Chondrocyte (in vitro differentiated cells): ENCODE measurements at regions not wholly inside any gene's neighbourhood (a gene's known extent, or its start where the extent isn't known, plus 50 kb on each side); places are given as distances from the start of the nearest gene placed in this dataset.

Experiments used
- DNase-seq: peaks from one replicate; pipeline ENCODE4 v3.0.0; 2021; ENCODE audit warnings: mixed read lengths, low spot score
- H3K27ac Mint-ChIP-seq: one replicate; pipeline ENCODE4 v1.8.0; 2021; ENCODE audit warnings: mild to moderate bottlenecking, moderate library complexity, mixed read lengths; ENCODE audit not compliant: unreplicated experiment
- H3K27me3 Mint-ChIP-seq: 2 replicates; pipeline ENCODE4 v1.8.0; 2021; ENCODE audit warnings: low read depth, mixed read lengths
- H3K36me3 Mint-ChIP-seq: 2 replicates; pipeline ENCODE4 v1.8.0; 2021; ENCODE audit warnings: low read depth, mixed read lengths
- H3K4me1 Mint-ChIP-seq: 2 replicates; pipeline ENCODE4 v1.8.0; 2021; ENCODE audit warnings: low read depth, mild to moderate bottlenecking, mixed read lengths
- H3K4me3 Mint-ChIP-seq: one replicate; pipeline ENCODE4 v1.8.0; 2021; ENCODE audit warnings: mild to moderate bottlenecking, moderate library complexity, mixed read lengths; ENCODE audit not compliant: unreplicated experiment
- H3K9me3 Mint-ChIP-seq: 2 replicates; pipeline ENCODE4 v1.8.0; 2021; ENCODE audit warnings: low read depth, mixed read lengths
- TF ChIP-seq, protein P1 (sequence below): fragments of 200-600 bp; sonication (generic); IDR thresholded peaks from 2 replicates; pipeline ENCODE4 v1.5.0; 2021; ENCODE audit warnings: antibody characterized with exemption, mild to moderate bottlenecking, moderate library complexity

DNA sequence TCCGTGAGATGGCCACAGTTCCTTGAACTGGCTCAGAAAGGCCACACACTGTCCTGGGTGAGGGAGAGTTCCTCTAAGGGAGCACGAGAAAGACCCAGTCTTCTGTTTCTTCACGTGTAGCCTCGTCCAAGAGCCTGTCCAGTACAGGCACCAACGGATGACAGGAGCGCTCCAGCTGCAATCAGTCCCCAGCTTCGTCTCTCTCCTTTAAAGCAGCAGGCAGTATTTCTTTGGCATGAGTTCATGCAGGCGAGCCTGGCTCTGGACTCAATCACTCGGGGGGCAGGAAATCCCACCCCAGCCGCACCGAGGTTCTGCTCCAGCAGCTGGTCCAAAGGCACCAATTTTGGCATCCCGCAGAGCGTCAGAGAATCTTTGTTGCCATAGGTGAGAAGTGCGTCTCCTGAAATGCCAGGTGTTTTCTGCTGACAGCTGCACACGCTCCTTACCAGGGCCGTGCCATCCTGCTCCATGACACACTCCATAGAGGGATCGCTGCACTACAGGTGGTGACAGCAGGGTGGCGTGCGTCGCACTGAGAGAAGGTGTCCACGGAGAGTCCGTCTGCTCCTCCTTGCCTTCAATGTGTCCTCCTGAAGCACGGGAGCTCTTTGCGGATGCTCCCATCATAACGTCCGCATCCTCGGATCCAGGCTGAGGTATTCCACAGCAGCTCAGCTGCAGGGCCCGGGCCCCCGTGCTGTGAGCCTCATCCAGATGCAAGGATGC lies 59.6 kb upstream of the AFDN start:
- no peaks in the 10 kb centered on the region for H3K36me3 Mint-ChIP-seq
- TF ChIP-seq, protein P1, sequence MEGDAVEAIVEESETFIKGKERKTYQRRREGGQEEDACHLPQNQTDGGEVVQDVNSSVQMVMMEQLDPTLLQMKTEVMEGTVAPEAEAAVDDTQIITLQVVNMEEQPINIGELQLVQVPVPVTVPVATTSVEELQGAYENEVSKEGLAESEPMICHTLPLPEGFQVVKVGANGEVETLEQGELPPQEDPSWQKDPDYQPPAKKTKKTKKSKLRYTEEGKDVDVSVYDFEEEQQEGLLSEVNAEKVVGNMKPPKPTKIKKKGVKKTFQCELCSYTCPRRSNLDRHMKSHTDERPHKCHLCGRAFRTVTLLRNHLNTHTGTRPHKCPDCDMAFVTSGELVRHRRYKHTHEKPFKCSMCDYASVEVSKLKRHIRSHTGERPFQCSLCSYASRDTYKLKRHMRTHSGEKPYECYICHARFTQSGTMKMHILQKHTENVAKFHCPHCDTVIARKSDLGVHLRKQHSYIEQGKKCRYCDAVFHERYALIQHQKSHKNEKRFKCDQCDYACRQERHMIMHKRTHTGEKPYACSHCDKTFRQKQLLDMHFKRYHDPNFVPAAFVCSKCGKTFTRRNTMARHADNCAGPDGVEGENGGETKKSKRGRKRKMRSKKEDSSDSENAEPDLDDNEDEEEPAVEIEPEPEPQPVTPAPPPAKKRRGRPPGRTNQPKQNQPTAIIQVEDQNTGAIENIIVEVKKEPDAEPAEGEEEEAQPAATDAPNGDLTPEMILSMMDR: no peak
- no peak overlapping the region for H3K27ac Mint-ChIP-seq
- no peak overlapping the region for H3K4me3 Mint-ChIP-seq
- peaks cover 42% of the 10 kb centered on the region for H3K27me3 Mint-ChIP-seq
- no peaks in the 10 kb centered on the region for H3K9me3 Mint-ChIP-seq
- DNase-seq: peak; percentile 78
- H3K4me1 Mint-ChIP-seq: no peaks in the 10 kb centered on the region

GRCh38 chr6:167767715-167768107 lies 59.0 kb upstream of the AFDN start:
- H3K4me3 Mint-ChIP-seq: no peak overlapping the region
- peaks cover 43% of the 10 kb centered on the region for H3K27me3 Mint-ChIP-seq
- TF ChIP-seq, protein P1: no peak
- H3K4me1 Mint-ChIP-seq: no peaks in the 10 kb centered on the region
- DNase-seq: peak; percentile 51
- no peaks in the 10 kb centered on the region for H3K9me3 Mint-ChIP-seq
- no peaks in the 10 kb centered on the region for H3K36me3 Mint-ChIP-seq
- no peak overlapping the region for H3K27ac Mint-ChIP-seq

DNA sequence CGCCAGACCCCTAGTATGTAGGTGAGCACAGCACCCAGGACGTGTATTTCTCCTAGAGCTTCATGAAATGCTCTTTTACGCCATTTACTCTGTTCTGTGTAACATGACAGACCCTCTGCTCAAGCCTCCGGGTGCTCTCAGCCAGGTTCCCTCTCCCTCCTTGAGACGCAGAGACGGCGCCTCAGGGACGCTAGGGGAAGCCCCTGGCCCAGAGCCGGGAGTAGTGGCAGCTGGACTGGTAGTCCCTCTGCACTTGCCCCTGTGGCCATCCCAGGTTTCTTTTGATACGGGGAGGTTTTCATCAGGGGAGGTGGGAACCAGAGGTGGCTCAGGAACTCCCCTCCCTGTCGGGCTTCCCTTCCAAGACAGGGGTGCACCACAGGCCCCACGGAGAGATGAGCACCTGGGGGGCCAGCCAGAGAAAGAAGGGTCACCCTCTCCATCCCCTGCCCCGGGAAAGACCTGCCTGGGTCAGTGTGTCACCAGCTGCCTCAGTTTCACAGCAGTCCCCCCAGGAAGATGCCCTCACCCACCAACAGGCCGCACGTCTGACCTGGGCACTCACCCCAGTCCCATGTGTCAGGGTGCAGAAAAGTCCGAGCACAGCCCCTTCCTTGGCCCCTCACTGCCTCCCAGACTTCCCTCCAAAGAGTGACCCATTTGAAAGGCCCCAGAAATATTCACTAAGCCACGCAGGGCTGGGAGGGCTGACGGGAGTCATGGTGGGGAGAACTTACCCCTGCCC lies 58.1 kb upstream of the AFDN start:
- peaks cover 45% of the 10 kb centered on the region for H3K27me3 Mint-ChIP-seq
- no peak for DNase-seq
- TF ChIP-seq, protein P1: no peak
- no peak overlapping the region for H3K27ac Mint-ChIP-seq
- no peaks in the 10 kb centered on the region for H3K4me1 Mint-ChIP-seq
- no peak overlapping the region for H3K4me3 Mint-ChIP-seq
- H3K9me3 Mint-ChIP-seq: no peaks in the 10 kb centered on the region
- no peaks in the 10 kb centered on the region for H3K36me3 Mint-ChIP-seq

DNA sequence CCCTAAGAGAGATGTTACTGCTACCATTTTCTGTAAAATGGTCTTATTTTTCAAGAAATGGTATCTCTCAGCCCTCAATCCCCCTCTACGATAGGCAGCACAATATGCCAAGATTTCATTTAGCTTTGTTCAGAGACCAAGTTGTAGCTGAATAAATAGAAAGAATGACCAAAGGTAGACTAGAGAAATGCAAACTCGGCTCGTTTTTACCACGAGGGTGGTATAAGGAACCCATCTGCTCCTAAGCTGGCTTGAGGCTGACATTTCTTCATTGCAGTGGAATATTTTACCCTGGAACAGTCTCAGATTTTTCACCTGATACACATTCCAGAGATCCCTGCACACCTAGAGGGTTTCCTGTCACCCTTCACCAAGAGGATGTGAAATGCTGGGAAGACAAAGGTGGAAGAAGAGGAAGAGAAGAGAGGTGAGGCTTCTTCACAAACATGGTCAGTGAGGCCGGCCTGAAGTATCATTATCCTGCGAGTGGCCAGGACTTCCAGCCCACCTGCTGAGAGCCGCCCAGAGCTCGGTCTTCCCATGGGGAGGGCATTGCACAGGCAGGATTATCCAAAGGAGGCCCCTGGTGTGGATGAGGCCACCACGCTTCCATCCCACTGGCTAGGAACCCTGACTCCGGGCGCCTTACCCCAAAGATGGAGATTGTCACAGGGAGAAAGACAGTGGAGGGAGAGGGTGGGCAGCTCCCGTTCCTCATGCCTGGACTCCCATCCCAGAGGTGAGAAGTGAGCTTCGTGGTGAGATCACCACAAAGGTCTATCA lies 57.1 kb upstream of the AFDN start:
- DNase-seq: no peak

More for the DNA sequence above, 57.1 kb upstream of the AFDN start:
- Mint-ChIP-seq H3K27ac (no peak overlapping the region), H3K4me1 (no peaks in the 10 kb centered on the region), H3K27me3 (peaks cover 45% of the 10 kb centered on the region), H3K9me3 (no peaks in the 10 kb centered on the region), H3K4me3 (no peak overlapping the region), H3K36me3 (no peaks in the 10 kb centered on the region)
- TF ChIP-seq, protein P1: no peak
